Fibroblast of skin of scalp (primary cell): ENCODE measurements at regions not wholly inside any gene's neighbourhood (a gene's known extent, or its start where the extent isn't known, plus 50 kb on each side); places are given as distances from the start of the nearest gene placed in this dataset.

Source experiments
- DNase-seq: peaks from one replicate; pipeline ENCODE4 v3.0.0-alpha.2; 2013

DNA sequence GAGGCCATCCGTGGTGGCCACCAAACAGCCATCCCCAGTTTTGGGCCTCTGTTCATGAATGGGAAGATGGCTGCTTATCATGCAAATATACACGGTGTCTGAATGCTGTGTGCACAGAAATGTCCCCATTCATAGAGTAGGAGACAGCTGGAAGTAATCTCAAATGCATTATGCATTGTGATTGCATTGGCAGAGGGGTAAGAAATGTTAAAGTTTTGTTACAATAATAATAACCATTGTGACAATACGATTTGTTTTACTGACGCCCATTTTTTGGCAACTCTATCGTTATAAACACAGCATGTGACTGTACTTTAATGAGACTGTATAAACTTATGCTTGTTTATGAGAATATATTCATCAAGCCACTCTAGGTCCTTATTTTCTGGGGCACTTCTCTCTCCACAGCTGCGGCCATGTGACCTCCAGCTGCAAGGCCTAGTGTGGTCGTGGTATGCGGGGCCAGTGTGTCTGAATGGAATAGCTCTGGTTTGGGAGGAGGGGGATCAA, 474.3 kb downstream of the VRK1 start:
- DNase-seq: no peak

- DNase-seq: no peak
Measured at GRCh38 chr14:97273540-97273939, 476.4 kb downstream of the VRK1 start.

DNA sequence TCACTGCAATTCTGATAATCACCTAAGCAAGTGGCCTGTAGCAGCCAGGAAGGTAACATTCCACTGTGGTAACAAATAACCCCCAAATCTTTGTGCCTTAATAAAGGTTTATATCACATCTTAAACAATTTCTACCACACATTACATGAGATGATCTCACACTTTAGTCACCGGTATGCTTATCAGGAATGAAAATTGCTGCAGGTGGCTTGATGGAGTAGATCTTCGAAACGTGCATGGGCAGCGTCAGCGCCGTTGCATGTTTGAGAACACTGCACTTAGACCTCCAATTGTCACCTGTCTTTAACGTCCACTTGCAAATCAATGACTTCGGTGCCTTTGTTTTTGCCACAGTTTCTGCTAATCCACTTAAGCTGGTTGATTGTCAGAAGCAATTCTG, 477.4 kb downstream of the VRK1 start:
- no peak for DNase-seq

DNA sequence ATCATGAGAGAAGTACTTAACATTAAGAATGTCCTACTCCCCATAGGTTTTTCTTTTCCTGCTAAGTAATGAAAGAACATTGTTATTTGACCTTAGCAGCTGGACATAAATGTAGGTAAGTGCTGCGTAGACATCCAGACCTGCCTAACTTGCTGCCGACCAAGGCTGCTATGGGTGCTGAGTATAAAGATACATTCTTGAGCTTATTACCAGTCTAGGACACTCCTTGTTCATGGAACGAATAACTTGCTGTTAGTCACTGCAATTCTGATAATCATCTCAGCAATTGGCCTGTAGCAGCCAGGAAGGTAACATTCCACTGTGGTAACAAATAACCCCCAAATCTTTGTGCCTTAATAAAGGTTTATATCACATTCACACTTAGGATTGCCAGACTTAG, 478.1 kb downstream of the VRK1 start:
- DNase-seq: no peak

GRCh38 chr14:97276573-97276972, 479.4 kb downstream of the VRK1 start:
- DNase-seq: no peak

DNA sequence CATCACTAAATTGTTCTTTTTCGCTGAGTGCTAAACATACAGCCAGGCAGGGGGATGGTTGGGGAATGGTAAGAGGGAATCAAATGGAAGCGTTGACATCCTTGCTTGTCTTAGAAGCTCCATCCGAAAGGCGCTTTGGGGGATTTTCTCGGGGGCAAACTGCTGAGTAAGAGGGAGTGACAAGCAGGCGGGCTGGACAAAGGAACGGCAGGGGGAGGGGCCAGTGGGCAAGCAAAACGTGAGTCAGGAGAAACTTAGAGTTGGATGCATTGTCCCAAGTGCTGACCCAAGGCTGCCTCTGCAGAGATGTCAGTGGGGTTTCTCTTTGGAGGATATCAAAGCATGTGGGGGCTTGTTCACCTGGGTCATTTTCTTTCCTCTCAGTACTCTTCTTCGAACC, 480.5 kb downstream of the VRK1 start:
- no peak for DNase-seq

GRCh38 chr14:97280526-97280925, 483.3 kb downstream of the VRK1 start:
- peak; percentile 65 for DNase-seq

DNA sequence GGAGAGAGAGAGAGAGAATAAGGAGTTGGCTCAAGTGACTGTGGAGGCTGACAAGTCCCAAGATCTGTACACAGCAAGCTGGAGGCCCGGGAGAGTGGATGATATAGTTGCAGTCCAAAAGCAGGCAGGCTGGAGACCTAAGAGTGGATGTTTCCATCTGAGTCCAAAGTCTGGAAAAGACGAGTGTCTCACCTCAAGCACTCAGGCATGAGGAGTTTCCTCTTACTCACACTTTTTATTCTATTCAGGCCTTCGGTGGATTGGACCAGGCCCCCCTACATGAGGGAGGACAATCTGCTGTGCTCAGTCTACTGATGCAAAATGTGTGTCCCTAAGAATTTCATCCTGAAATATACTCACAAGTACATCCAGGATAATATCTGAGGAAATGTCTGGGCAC, 484.6 kb downstream of the VRK1 start:
- no peak for DNase-seq

DNA sequence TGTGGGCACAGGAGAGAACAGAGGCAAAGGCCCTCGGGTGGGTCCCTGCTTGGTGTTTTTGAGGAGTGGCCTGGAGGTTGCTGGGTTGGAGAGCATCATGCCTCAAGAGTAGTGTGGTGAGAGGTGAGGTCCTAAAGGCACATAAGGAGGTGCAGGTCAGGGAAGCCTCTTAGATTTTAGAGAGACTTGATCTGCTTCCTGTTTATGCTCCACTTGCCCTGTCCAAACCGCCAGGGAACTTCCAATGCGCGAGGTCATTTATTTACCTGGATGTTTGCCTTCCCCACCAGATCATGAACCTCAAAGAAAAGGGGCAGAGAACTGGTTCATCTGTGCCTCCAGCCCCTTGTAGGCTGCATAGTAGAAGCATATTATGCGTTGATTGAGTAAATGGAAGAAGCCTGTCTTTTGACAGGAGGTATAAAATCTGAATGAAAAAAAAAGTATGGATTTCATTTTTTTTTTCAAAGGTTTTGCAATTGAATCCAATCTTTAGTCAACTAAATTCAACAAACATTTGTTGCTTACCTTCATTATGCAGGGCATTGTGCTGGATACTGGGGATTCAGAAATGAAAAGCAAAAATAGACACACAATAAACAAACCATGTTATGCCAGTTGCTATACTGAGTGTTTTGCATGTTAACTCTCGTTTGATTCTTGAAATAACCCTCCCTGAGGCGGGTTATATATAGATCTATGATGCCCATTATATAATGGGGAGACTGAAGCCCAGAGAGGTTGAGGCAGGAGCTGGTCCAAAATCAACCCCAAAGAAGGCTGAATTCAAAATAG, 485.2 kb downstream of the VRK1 start:
- DNase-seq: no peak

DNA sequence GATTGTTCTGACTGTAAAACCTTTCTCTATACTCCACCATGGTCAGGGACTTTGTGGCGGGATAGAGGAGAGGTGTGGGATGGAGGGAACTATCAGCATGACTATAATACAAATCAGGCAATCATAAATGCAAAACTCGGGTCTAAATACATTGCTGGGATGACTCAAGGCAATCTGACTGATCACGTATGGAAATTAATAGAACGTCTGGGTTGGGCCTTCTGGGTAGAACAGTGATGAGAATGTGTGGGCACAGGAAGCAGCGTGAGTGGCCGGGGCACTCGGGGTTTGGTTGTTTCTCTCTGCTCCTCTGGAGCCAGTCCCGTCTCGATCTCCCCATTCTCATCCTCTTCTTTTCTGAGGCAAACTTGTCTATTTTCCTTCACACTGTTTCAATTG, 485.8 kb downstream of the VRK1 start:
- DNase-seq: no peak

- peak; percentile 7 for DNase-seq
Measured at GRCh38 chr14:97283426-97283825, 486.2 kb downstream of the VRK1 start.

DNA sequence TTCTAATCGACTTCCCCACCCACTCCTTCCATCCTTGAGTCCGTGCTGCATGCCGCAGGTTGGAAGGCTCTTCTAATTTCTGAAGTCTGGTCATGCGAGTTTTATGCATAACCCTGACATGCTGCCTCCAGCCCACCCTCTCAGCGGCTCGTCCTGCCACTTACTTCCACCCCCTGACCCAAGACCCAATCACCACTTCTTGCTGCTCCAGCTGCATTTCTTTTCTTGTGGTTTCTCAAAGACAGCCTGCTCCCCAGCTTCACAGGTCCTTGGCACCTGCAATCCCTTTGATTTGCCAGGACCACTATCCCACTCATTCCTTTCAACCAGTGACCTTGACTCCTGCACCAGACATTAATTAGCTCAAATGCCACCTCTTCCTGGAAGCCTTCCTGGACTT, 486.7 kb downstream of the VRK1 start:
- no peak for DNase-seq

- DNase-seq: no peak
Measured at GRCh38 chr14:97287956-97288355, 490.8 kb downstream of the VRK1 start.

GRCh38 chr14:97290065-97290464, 492.9 kb downstream of the VRK1 start:
- no peak for DNase-seq

DNA sequence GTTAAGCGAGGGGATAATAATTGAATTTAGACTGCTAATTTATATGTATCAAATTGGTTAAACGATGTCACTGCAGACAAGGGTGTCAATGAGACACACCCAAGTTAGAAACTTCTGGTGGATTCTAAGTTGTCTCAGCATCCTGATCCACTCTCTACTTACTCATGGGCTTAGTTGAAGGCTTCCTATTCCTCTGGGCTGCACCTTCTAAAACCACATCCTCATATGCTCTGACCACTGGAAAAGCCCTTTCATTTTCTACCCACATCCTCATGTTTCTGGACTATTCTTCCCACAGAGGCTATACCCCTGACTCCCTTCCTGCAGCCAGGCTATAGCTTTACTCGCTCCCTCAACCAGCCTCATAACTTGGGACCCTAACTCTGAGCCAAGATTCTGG, 493.8 kb downstream of the VRK1 start:
- no peak for DNase-seq

DNA sequence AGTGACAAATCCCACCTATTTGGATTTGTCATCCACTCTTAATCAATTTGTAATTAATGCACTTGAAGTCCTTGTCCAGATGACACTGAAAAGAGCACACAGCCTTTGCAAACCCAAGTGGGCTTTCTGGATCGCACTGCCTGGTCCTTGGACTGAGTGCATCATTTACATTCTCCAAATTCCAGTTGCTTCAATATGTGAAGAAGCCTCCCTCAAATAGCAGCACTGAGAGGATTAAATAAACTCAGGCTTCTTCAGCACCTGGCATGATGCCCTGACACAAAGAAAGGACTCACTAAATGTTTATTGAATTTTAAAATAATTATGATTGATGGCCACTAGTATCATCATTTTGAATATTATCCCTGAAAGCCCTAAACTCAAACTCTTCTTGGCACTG, 496.5 kb downstream of the VRK1 start:
- DNase-seq: peak; percentile 46

- no peak for DNase-seq
Measured at GRCh38 chr14:97295108-97295710, 498.0 kb downstream of the VRK1 start.

GRCh38 chr14:97296176-97296575, 499.0 kb downstream of the VRK1 start:
- no peak for DNase-seq

DNA sequence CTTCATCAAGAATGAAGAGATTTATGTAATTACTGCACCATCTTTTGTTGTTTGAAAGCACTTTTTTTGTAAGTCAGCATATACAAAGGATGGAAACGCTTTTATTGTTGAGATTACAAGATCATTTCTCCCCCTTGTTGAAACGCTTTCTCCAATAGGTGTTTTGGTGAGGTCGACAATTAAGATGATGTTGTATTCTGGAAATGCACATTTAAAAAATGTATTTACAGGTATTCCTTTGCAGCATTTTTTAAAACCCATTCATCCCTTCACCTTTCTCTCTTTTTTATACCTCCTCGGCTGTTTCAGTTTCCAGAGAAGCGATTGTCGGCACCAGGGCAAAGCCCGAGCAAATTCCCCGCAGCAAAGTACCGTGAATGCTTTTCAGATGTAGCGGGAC, 499.9 kb downstream of the VRK1 start:
- DNase-seq: no peak

GRCh38 chr14:97298331-97298730, 501.1 kb downstream of the VRK1 start:
- DNase-seq: no peak

GRCh38 chr14:97298736-97299135, 501.6 kb downstream of the VRK1 start:
- DNase-seq: no peak

DNA sequence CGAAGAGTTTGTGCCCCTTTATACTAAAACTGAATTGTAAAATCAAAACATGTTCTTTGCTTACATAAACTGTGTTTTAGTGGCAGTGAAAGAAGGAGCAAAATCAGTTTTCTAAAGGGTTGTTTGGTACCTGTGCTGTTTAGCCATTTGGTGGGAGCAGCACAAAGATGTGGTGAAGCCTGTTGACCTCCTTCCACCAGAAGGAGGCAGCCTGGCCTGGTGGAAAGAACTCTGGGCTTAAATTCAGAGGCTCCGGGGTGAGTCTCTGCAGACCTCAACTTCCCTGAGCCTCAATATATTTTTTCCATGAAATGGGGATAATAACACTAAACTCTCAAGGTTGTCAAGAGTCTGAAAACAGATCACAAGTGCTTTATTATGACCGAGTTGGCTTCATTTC, 502.5 kb downstream of the VRK1 start:
- DNase-seq: no peak

- DNase-seq: no peak
Measured at GRCh38 chr14:97301931-97302559, 504.9 kb downstream of the VRK1 start.
